GM12878 (cell line): ENCODE measurements at regions not wholly inside any gene's neighbourhood (a gene's known extent, or its start where the extent isn't known, plus 50 kb on each side); places are given as distances from the start of the nearest gene placed in this dataset.

Source experiments
- ATAC-seq: fragments of 200-7000 bp; cut with Tn5 transposase; 3 replicates; pipeline ENCODE4 v1.9.1; 2020; ENCODE audit warnings: mild to moderate bottlenecking, moderate library complexity
- BruUV-seq: library from RNA; stranded (reverse); fragments of 400-500 nt; replicated peaks from 2 replicates; lab custom pipeline; 2021; lab: Mats Ljungman, UMichigan
- CTCF ChIA-PET: fragments of 300-600 bp; sonication (Branson Sonifier 250); formaldehyde crosslinking; extraction: SDS; loops from one replicate; lab custom pipeline; 2021; ENCODE audit warnings: inconsistent platforms; lab: Yijun Ruan, JAX
- POLR2A ChIA-PET: fragments of 350-600 bp; formaldehyde crosslinking; extraction: SDS; loops from one replicate; lab custom pipeline; 2021; ENCODE audit warnings: inconsistent platforms; lab: Charles Lee
- RAD21 ChIA-PET: fragments of 300-600 bp; sonication (Branson Sonifier 250); formaldehyde crosslinking; loops from one replicate; lab custom pipeline; 2023; ENCODE audit warnings: antibody characterized with exemption; ENCODE audit not compliant: unreplicated experiment; lab: Charles Lee
- SMC1A ChIA-PET: fragments of 300-600 bp; sonication (Branson Sonifier 250); formaldehyde crosslinking; loops from one replicate; lab custom pipeline; 2023; ENCODE audit not compliant: unreplicated experiment, uncharacterized antibody; lab: Charles Lee
- DNase-seq: peaks from one replicate; pipeline ENCODE4 v3.0.0-alpha.2; 2011; ENCODE audit warnings: low read depth, low spot score
- FAIRE-seq: peaks from 3 replicates; lab custom pipeline; 2011; peaks lifted over from hg19 to GRCh38; lab: Jason Lieb, UNC
- H2AFZ ChIP-seq: 2 replicates; pipeline ENCODE4 v1.6.0; 2011; ENCODE audit warnings: low read depth, low read length, control low read depth; ENCODE audit not compliant: control insufficient read depth
- H3K27ac ChIP-seq: 2 replicates; pipeline ENCODE4 v1.5.1; 2011; ENCODE audit warnings: control low read depth; ENCODE audit not compliant: control insufficient read depth, insufficient read depth
- H3K27me3 ChIP-seq, 2 experiments: replicated peaks in 1 of 2; 2 replicates each; pipeline versions ENCODE4 v1.6.0 to v1.6.1; 2011; ENCODE audit warnings: low read length in 1 of 2; ENCODE audit not compliant: control insufficient read depth in 2 of 2, insufficient read depth in 2 of 2
- H3K36me3 ChIP-seq, 2 experiments: 2 replicates each; pipeline ENCODE4 v1.5.1; 2011; ENCODE audit warnings: low read length in 1 of 2; ENCODE audit not compliant: control insufficient read depth in 2 of 2, insufficient read depth in 2 of 2
- H3K4me1 ChIP-seq: 2 replicates; pipeline ENCODE4 v1.6.1; 2011; ENCODE audit warnings: mild to moderate bottlenecking, low read length, moderate library complexity, mixed read lengths; ENCODE audit not compliant: control insufficient read depth, insufficient read depth
- H3K4me2 ChIP-seq: 2 replicates; pipeline ENCODE4 v1.6.0; 2011; ENCODE audit warnings: control low read depth; ENCODE audit not compliant: control insufficient read depth, insufficient read depth
- H3K4me3 ChIP-seq: fragments of 200-600 bp; sonication (generic); 2 replicates; pipeline ENCODE4 v1.5.1; 2016
- H3K79me2 ChIP-seq: 2 replicates; pipeline ENCODE4 v1.6.0; 2011; ENCODE audit warnings: low read length; ENCODE audit not compliant: control insufficient read depth, insufficient read depth
- H3K9ac ChIP-seq: 2 replicates; pipeline ENCODE4 v1.8.0; 2011; ENCODE audit warnings: low read length, control low read depth, mixed read lengths; ENCODE audit not compliant: control insufficient read depth, insufficient read depth
- H3K9me3 ChIP-seq: replicated peaks from 3 replicates; pipeline ENCODE4 v1.5.1; 2011; ENCODE audit warnings: mild to moderate bottlenecking, low read length; ENCODE audit not compliant: control insufficient read depth, insufficient read depth
- H4K20me1 ChIP-seq: 2 replicates; pipeline ENCODE4 v1.6.0; 2011; ENCODE audit not compliant: control insufficient read depth, insufficient read depth
- BCL11A ChIP-seq: IDR thresholded peaks from 2 replicates; pipeline ENCODE4 v1.6.1; 2011; ENCODE audit warnings: low read depth, low read length
- CBFB ChIP-seq: IDR thresholded peaks from 2 replicates; pipeline ENCODE4 v1.6.1; 2016; ENCODE audit warnings: antibody characterized with exemption, low read depth
- CBX3 ChIP-seq: fragments of 200-600 bp; sonication (generic); IDR thresholded peaks from 2 replicates; pipeline ENCODE4 v1.6.1; 2016; ENCODE audit warnings: low read depth, borderline replicate concordance
- CREB1 ChIP-seq: IDR thresholded peaks from 2 replicates; pipeline ENCODE4 v1.6.1; 2012; ENCODE audit warnings: low read depth, mild to moderate bottlenecking, inconsistent platforms
- HDAC2 ChIP-seq: fragments of 200-600 bp; sonication (generic); IDR thresholded peaks from 2 replicates; pipeline ENCODE4 v1.6.1; 2017
- KDM1A ChIP-seq: fragments of 200-600 bp; sonication (generic); IDR thresholded peaks from 2 replicates; pipeline ENCODE4 v1.6.1; 2016; ENCODE audit warnings: borderline replicate concordance
- NFXL1 ChIP-seq: fragments of 450-650 bp; IDR thresholded peaks from 2 replicates; pipeline ENCODE4 v1.6.1; 2017; ENCODE audit warnings: antibody characterized with exemption, mild to moderate bottlenecking, borderline replicate concordance
- NR2C1 ChIP-seq: fragments of 450-650 bp; IDR thresholded peaks from 2 replicates; pipeline ENCODE4 v1.6.1; 2017; ENCODE audit warnings: antibody characterized with exemption, mild to moderate bottlenecking, moderate library complexity
- NRF1 ChIP-seq: conservative IDR thresholded peaks from 2 replicates; pipeline ENCODE4 v1.6.1; 2011; ENCODE audit warnings: mild to moderate bottlenecking, low read depth, low read length, improper control_type of control experiment
- PAX5 ChIP-seq: IDR thresholded peaks from 2 replicates; pipeline ENCODE4 v1.6.1; 2011; ENCODE audit warnings: low read depth, low read length, borderline replicate concordance
- SMAD1 ChIP-seq: fragments of 450-650 bp; IDR thresholded peaks from 2 replicates; pipeline ENCODE4 v1.6.1; 2018; ENCODE audit warnings: mild to moderate bottlenecking, low read depth; ENCODE audit not compliant: partially characterized antibody
- TCF7 ChIP-seq: IDR thresholded peaks from 2 replicates; pipeline ENCODE4 v1.6.1; 2014; ENCODE audit warnings: antibody characterized with exemption, borderline replicate concordance
- ZNF207 ChIP-seq: fragments of 450-650 bp; IDR thresholded peaks from 2 replicates; pipeline ENCODE4 v1.6.1; 2014; ENCODE audit warnings: antibody characterized with exemption, mild to moderate bottlenecking, borderline replicate concordance
- WGBS: methylation state at CpG from one replicate; pipeline ENCODE4 v1.1.6; 2016; ENCODE audit warnings: low lambda C conversion rate; ENCODE audit not compliant: insufficient replicate concordance, insufficient coverage; ENCODE audit errors: missing lambda C conversion rate; 5-methylcytosine and 5-hydroxymethylcytosine counted together
- in situ Hi-C: fragments of 300-500 bp; cut with MboI; formaldehyde crosslinking; loops from 9 replicates; pipeline ENCODE4 v1.14.3; 2018; ENCODE audit warnings: mixed read lengths
- intact Hi-C: fragments of 100-400 bp; cut with micrococcal nuclease; formaldehyde crosslinking; loops from one replicate; pipeline ENCODE4 v1.14.2; 2022; ENCODE audit not compliant: unreplicated experiment
- TF ChIP-seq, protein P1 (sequence below): fragments of 450-650 bp; IDR thresholded peaks from 2 replicates; pipeline ENCODE4 v1.6.1; 2017; ENCODE audit warnings: low read depth, mild to moderate bottlenecking, moderate library complexity
- TF ChIP-seq, protein P2 (sequence below): fragments of 450-650 bp; IDR thresholded peaks from 2 replicates; pipeline ENCODE4 v1.6.1; 2018; ENCODE audit warnings: borderline replicate concordance, mild to moderate bottlenecking; ENCODE audit not compliant: partially characterized antibody
- TF ChIP-seq, protein P3 (sequence below): IDR thresholded peaks from 2 replicates; pipeline ENCODE4 v1.6.1; 2012; ENCODE audit warnings: low read depth, low read length, improper control_type of control experiment

DNA sequence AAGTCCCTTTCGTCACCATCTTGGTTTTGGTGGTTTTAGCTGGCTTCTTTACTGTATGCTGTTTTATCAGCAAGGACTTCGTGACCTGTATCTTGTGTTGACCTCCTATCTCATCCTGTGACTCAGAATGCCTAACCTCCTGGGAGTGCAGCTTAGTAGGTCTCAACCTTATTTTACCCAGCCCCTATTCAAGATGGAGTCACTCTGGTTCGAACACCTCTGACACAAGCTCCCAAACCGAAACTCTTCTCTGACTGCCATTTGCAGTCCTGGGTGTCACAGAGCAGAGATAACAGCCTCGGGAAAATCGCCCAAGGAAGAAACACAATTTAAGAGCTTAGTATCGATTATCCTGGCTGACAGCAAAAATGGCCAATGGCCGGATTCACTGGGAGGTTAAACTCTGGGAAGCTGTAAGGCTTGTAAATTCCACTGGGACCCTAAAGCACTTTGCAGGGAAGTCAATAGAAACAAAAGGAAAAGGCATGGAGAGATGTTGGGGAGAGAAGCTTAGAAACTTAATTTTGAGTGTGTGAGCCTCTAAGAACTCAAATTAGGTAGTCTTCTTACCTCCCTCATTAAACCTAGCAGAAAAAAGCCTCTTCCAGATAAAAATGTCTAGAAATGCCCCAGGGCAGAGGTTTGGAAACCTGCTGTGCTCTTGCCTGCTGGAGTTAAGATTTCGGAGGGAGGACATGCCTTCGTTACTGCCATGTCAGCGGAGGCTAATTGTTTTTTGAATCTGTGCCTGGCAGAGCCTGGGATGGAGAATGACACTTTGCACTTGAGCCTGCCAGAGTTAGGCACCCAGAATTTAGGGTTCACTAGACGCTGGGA, 56.5 kb upstream of the RPH3A start:
- TF ChIP-seq NFXL1 (no peak), NRF1 (no peak), TCF7 (no peak), ZNF207 (no peak), PAX5 (no peak), KDM1A (no peak), CBX3 (no peak), CBFB (no peak), CREB1 (no peak), NR2C1 (no peak), HDAC2 (no peak), BCL11A (no peak), SMAD1 (no peak)
- TF ChIP-seq, protein P1, sequence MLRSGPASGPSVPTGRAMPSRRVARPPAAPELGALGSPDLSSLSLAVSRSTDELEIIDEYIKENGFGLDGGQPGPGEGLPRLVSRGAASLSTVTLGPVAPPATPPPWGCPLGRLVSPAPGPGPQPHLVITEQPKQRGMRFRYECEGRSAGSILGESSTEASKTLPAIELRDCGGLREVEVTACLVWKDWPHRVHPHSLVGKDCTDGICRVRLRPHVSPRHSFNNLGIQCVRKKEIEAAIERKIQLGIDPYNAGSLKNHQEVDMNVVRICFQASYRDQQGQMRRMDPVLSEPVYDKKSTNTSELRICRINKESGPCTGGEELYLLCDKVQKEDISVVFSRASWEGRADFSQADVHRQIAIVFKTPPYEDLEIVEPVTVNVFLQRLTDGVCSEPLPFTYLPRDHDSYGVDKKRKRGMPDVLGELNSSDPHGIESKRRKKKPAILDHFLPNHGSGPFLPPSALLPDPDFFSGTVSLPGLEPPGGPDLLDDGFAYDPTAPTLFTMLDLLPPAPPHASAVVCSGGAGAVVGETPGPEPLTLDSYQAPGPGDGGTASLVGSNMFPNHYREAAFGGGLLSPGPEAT = no peak
- TF ChIP-seq, protein P2, sequence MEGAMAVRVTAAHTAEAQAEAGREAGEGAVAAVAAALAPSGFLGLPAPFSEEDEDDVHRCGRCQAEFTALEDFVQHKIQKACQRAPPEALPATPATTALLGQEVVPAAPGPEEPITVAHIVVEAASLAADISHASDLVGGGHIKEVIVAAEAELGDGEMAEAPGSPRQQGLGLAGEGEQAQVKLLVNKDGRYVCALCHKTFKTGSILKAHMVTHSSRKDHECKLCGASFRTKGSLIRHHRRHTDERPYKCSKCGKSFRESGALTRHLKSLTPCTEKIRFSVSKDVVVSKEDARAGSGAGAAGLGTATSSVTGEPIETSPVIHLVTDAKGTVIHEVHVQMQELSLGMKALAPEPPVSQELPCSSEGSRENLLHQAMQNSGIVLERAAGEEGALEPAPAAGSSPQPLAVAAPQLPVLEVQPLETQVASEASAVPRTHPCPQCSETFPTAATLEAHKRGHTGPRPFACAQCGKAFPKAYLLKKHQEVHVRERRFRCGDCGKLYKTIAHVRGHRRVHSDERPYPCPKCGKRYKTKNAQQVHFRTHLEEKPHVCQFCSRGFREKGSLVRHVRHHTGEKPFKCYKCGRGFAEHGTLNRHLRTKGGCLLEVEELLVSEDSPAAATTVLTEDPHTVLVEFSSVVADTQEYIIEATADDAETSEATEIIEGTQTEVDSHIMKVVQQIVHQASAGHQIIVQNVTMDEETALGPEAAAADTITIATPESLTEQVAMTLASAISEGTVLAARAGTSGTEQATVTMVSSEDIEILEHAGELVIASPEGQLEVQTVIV = no peak
- TF ChIP-seq, protein P3, sequence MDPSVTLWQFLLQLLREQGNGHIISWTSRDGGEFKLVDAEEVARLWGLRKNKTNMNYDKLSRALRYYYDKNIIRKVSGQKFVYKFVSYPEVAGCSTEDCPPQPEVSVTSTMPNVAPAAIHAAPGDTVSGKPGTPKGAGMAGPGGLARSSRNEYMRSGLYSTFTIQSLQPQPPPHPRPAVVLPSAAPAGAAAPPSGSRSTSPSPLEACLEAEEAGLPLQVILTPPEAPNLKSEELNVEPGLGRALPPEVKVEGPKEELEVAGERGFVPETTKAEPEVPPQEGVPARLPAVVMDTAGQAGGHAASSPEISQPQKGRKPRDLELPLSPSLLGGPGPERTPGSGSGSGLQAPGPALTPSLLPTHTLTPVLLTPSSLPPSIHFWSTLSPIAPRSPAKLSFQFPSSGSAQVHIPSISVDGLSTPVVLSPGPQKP = no peak
- Histone ChIP-seq H3K9me3 (no peaks in the 10 kb centered on the region), H3K4me3 (no peak overlapping the region), H3K9ac (no peak overlapping the region), H3K4me1 (no peaks in the 10 kb centered on the region), H2AFZ (no peak overlapping the region), H3K4me2 (no peak overlapping the region), H3K79me2 (no peaks in the 10 kb centered on the region), H3K27ac (no peak overlapping the region), H3K36me3 (no peaks in the 10 kb centered on the region), H3K27me3 (no peaks in the 10 kb centered on the region; a peak in 1 of 4 replicates), H4K20me1 (no peaks in the 10 kb centered on the region)
- CTCF ChIA-PET = no interaction called here
- no TSS peak for BruUV-seq
- FAIRE-seq (no peak), DNase-seq (no peak), ATAC-seq (no peak)
- in situ Hi-C loops = no loop called here
- 22% methylated on average over 12 of the region's 12 CpGs for WGBS
- POLR2A ChIA-PET = no interaction called here
- SMC1A ChIA-PET = no interaction called here
- RAD21 ChIA-PET = no interaction called here
- intact Hi-C loops = no loop called here
